Stimulated activated CD8-positive, alpha-beta memory T cell treated with anti-CD3 and anti-CD28 coated beads, Interleukin-4, amount 100 ng/mL, for 1 hour (primary cell): ENCODE measurements at regions not wholly inside any gene's neighbourhood (a gene's known extent, or its start where the extent isn't known, plus 50 kb on each side); places are given as distances from the start of the nearest gene placed in this dataset.

Experiments used
- DNase-seq, 2 donors: peaks; one replicate each; pipeline ENCODE4 v3.0.0-alpha.2; 2020; ENCODE audit warnings: low read depth in 2 of 2, low spot score in 1 of 2

- DNase-seq, result no peak
Measured at GRCh38 chr2:128448331-128449225, 129.9 kb upstream of the HS6ST1 start.

DNA sequence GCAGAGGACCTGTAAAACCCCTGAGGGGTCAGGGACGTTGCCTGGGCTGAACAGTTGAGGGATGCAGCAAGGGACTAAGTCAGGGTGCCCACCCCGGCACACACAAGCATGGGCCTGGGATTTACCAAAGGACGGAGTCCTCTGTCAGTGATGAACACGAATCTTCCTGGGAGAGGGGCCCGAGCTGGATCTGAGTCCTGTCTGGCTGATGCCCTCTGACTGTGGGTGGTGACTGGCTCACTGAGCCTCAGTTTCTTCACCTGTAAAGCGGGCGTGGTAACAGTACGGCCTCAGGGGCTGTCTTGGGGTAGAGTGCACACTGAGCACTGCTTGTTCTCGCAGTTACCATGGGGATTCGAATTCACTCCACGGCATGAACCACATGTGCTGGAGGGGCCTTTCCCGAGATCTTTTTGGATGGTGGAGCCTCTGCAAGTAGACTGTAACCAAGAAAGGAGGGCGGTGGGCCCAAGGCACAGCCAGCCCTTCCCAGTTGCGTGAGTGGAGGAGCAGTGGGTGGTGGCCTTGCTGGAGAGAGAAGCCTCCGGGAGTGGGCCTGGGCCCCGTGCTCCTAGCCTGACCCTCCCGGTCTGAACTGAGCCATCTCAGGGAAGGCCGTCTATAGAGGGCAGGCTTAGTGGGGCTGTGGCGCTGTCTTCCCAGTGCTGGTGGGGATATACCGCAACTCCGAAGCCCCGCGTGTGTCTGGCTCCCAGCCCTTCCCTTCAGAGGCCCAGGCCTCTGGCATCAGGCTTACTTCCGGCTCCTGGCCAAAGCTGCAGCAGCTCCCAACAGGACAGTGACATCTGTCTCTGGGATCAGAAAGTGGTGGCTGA lies 130.8 kb upstream of the HS6ST1 start:
- DNase-seq, result no peak

DNA sequence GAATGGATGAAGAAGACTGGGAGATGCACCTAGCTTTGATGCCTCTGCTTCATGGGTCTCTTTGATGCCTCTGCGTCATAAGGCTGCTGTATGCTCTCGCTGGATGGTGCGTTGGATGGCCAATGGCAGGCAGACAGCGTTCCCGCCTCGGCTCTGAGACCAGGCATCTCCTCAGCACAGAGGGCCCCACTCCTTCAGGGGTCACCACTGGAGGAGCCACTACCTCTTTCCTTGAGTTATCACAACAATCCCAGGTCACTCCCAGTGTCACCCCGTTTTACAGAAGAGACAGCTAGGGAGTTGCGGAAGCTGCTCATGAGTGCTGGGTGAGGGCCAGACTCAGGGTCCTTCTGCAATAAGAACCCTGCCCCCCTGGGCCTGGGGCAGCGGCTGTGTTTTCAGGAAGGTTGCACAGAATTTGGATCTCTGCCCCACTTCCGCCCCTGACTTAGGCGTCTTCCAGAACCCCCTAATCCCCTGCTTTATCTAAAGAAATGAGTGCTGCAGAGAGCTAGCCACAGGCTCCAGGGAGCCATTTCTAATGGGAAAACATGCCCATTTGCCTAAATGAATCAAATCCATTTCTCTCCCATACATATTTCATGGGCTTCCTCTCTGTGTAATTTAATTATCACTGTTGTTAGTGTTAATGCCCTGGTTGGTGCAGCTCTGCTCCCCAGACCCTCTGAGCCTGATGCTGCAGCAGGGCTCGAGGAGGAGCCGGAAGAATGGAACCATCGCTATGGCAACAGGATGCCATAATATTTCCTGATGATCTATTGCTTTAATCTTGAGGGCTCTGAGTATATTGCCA lies 131.8 kb upstream of the HS6ST1 start:
- DNase-seq, result no peak

DNA sequence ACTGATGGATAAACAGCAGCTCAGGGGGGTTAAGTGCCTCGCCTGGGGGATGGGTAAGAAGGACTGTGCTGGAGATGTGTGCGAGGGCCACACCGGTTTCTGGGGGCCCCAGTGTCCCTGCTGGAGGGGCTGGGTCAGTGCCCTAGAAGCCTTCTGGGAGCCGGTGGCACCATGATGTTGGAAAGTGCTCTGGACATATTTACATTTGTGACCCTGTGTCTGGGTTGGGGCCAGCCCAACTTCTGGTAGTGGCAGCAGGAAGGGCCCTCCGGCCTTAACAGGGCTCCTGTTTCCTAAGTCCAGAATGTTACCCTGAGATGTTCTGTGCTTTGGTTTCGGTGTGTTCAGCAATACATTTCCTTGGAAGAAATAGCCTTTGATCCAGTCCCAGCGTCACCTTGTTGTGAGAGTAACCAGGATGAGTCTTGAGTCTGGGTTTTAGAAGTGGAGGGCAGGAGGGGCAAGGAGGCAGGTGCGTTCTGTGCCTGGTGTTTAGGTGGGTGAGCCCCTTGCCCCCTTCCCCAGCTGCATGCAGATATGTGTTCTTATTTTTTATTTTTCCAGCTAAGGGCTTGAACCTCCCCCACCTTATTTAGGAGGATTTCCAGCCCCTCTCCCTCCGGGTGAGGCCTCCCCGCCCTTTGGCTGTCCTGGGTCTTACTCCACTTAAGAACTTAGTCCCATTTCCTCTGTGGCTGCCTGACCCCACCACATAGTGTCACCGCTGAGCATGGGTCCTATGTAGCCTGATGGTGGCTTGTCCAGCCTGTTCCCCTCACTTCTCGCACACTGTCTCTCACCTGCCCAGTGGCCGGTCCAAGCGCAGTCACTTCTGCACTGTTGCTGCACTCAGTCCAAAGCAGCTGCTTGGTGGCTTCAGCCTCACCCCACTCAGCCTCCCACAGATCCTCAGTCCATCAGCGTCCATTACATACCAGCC lies 132.7 kb upstream of the HS6ST1 start:
- no peak for DNase-seq

DNA sequence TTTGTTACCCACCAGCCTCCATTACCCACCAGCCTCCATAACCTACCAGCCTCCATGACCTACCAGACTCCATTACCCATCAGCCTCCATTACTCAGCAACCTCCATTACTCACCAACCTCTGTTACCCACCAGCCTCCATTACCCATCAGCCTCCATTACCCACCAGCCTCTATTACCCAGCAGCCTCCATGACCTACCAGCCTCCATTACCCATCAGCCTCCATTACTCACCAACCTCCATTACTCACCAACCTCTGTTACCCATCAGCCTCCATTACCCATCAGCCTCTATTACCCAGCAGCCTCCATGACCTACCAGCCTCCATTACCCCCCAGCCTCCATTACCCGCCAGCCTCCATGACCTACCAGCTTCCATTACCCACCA lies 133.3 kb upstream of the HS6ST1 start:
- DNase-seq, result no peak

DNA sequence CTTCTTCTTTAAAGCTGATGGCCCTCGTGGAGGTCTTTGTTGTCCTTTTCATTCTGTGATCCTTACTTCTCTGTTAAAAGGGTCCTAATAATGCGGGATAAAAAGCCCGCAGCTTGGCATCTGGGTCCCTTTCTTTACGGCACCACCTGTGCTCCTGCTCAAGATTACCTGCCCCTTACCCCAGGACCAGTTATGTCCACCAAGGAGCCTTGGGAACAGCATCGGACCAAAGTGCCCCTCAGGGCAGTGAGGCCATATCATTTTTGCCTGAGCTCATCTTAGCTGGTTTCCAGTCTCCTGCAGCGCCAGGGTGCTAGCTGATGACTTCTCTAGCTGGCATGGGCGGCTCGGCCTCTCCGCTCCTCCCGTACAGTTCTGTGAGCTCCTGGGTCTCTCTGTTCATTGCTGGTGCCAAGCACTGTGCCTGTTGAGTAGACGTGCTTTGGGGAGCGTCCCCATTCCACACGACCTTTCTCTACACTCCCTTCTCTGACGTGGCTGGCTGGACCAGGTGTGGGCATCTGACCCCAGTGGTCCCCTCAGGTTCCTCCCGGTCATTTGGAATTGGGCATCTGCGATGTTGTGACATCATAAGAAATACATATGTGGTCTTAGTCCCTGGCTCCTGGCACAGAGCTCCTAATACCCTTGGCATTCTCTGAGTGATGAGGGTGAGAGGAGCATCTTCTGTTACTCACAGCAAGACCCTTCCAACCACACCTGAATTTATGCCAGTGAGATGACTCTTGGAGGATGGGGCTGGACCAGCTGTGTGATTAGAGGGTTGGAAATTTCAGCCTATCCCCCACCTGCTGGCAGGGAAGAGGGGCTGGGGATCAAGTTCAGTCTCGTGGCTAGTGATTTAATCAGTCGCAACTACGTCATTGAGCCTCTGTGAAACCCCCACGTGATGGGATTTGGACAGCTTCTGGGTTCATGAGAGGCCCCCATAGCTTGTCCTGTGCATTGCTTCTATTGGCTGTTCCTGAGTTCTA lies 134.2 kb upstream of the HS6ST1 start:
- no peak for DNase-seq

GRCh38 chr2:128454980-128455720 lies 136.5 kb upstream of the HS6ST1 start:
- DNase-seq, result no peak

DNA sequence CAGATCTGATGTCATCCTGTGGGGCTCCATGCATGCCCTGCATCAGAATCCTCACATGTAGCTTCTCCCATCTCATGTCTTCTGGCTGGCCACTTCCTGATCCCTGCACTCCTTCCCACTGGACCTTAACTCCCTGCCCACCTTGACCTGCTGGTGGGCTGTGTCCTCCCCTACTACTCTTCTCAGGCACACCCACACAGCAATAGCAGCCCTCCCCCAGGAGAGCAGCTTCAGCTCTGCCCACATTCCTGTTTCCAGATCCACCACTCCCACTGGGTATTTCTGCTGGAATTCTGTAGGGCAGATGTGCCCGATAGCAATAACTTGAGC lies 137.0 kb upstream of the HS6ST1 start:
- no peak for DNase-seq

GRCh38 chr2:128456281-128456680 lies 137.6 kb upstream of the HS6ST1 start:
- no peak for DNase-seq

DNA sequence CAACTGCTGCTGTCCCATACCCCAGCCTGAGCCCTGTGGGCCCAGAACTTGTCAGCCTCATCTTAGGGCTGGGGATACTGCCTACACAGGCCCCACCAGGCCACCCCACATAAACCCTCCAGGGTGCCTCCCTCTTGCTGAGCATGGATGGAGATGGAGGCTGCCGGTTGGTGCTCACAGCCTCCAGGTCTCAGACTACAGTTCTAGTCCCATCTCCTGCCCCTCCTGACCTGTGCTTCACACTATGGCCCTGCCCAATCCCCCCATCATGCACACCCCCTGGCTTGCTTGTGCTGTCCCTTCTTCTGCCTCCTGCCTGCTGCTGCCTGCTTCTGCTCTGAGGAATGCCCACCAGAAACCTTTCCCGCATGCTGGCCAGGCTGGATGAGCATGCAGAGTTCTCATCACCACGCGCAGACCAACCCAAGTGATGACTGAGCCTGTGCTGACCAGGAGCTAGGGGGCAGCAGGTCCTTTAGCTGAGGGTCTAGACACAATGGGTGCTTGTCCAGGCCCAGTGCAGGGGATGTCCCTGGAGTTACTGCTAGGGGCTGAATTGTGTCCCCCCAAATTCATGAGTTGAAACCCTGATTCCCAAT lies 138.4 kb upstream of the HS6ST1 start:
- no peak for DNase-seq

GRCh38 chr2:128457716-128458115 lies 139.0 kb upstream of the HS6ST1 start:
- DNase-seq, result no peak

DNA sequence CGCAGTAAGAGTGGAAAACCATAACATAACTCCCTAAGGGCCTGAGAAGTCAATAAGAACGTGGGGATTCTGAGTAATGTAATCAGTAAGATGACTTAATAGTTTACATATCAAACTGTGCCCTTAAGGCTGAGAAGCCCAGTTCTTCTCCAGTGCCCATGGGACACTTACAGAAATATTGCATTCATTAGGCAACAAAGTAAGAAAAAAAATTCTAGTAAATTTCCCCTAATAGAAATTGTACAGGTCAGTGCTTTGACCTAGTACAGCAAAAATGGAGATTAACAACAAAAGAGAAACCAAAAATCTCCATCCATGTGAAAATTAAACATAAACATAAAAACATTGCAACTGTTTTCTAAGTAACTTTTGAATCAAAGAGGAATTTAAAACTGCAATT lies 139.8 kb upstream of the HS6ST1 start:
- DNase-seq, result no peak

DNA sequence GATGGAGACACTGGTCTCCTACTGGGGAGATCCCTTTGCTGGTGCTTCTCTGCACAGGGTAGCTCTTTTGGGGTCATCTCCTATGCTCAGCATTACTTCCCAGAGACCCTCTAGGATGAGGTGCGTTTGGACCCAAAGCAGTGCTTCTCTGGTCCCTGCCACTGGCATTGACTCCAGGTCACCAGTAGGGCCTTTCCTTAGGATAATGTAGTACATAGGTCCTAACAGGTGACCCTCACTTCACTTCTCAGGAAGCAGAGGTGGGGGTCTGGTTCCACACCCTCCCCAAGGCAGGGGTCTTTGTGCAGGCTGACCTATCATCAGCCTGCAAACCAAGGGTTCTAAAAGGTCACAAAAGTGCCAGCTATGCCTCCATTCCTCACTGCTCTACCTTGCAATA lies 145.8 kb upstream of the HS6ST1 start:
- DNase-seq, result no peak

DNA sequence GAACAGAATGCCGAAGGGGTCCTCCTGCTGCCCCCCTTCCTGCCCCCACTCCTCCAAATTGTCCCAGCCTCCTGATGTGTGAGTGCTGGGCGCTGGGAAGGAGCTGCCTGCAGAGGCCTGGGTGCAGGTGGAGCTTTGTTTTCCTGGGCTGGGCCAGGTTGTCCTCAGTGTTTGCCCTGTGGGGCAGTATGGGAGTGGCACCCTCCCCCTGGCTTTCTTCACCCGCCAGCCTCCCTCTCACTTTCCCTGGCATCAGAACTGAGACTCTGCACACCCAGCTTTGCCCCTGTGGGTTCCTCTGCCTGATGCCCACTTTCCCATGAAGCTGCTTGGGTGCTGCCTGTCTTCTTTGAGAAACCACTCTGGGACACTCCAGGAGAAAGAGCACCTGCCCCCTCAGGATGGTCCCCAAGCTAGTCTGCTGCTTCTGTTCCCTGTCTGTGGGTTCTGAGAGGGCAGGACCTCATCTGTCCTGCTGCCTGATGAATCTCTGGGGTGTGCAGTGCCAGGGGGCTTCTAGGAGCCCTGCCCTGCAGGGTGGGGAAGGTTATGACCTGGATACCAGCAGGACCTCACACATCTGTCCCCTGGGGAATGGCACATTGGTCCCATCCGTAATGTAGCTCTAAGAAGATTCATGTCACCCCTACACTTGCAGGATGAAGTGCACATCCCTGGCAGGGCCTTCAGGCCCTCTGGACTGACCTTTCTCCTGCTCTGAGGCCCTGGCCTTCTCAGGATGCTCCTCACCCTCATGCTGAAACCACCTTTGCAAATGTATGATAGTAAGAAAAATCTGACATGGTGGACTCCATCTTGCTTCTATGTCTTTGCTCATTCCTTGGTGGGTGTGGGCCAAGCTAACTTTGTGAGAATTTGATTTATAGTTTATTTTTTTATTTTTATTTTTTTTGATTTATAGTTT lies 146.8 kb upstream of the HS6ST1 start:
- DNase-seq, result no peak

GRCh38 chr2:128466376-128466775 lies 147.7 kb upstream of the HS6ST1 start:
- DNase-seq, result no peak

- no peak for DNase-seq
Measured at GRCh38 chr2:128466776-128467175, 148.1 kb upstream of the HS6ST1 start.

DNA sequence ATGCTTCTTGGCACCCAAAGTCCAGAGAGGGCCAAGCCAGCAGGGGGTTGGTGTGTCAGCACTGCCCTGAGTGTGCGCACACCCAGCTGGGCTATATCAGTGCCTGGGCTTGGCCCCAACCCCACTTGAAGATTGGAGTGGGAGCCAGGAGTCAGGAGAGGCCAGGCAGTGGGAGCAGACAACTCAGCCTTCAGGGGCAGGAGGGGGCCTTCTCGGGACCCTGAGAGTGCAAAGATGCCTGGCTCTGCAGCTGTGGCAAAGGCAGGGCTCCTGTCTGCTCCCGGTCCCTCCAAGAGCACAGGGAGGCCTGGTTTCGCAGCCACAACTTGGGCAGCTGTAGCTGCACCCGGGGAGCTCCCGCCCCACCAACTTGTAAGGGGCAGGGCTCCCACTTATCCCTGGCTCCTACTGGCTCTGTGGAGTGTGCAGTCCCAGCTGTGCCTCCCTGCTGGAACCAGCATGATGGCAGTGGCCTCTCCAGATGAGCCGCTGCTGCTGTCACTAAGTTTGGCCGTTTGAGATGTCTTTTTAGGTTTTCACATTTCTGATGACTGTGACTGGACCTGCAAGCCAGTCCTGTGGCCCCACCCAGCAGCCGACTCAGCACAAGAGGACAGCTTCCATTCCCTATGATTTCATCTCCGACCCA lies 148.8 kb upstream of the HS6ST1 start:
- no peak for DNase-seq
